ENCODE measurements at regions not wholly inside any gene's neighbourhood (a gene's known extent, or its start where the extent isn't known, plus 50 kb on each side); places are given as distances from the start of the nearest gene placed in this dataset.

- TF ChIP-seq HDGF (IDR thresholded peaks at IDR 0.05): no peak
- no peak for TF ChIP-seq ZNF592 (IDR thresholded peaks at IDR 0.05)
- no peak for TF ChIP-seq RBBP5 (conservative IDR thresholded peaks at IDR 0.05)
- no peak for TF ChIP-seq ZBTB11 (CRISPR knock-in tag; IDR thresholded peaks at IDR 0.05)
- TF ChIP-seq SREBF1 (IDR thresholded peaks at IDR 0.05; ENCODE audit: low read length): no peak
- no peak for TF ChIP-seq CTCF (IDR thresholded peaks at IDR 0.05 in 2 of 3, conservative IDR thresholded peaks at IDR 0.05 in 1 of 3; ENCODE audit: control insufficient read depth in 2 of 3, extremely low read depth in 1 of 3, insufficient read depth in 1 of 3, low read depth in 3 of 3, low read length in 3 of 3)
- TF ChIP-seq TAF1 (IDR thresholded peaks at IDR 0.05; ENCODE audit: borderline replicate concordance, low read depth, low read length): no peak
- no peak for TF ChIP-seq ZNF274 (IDR thresholded peaks at IDR 0.05; ENCODE audit: insufficient read depth, insufficient read length)
- no peak for TF ChIP-seq JUNB (IDR thresholded peaks at IDR 0.05)
- TF ChIP-seq SMC3 (IDR thresholded peaks at IDR 0.05; ENCODE audit: borderline replicate concordance, low read length): no peak
- no peak for TF ChIP-seq HDAC2 (IDR thresholded peaks at IDR 0.05)
- TF ChIP-seq ZZZ3 (IDR thresholded peaks at IDR 0.05; ENCODE audit: control insufficient read depth, insufficient read length, low read depth): no peak
Measured at GRCh38 chr4:145396581-145396980, 85.1 kb upstream of the SMAD1 start.

Measured in GM12878 (cell line).